CD4-positive, alpha-beta memory T cell (primary cell): ENCODE measurements at regions not wholly inside any gene's neighbourhood (a gene's known extent, or its start where the extent isn't known, plus 50 kb on each side); places are given as distances from the start of the nearest gene placed in this dataset.

Experiments
- CTCF ChIA-PET: fragments of 350-600 bp; sonication (Branson Sonifier 250); formaldehyde crosslinking; loops from one replicate; lab custom pipeline; 2021; ENCODE audit warnings: inconsistent platforms; ENCODE audit not compliant: partially characterized antibody; lab: Charles Lee
- POLR2A ChIA-PET: fragments of 350-600 bp; sonication (Branson Sonifier 250); formaldehyde crosslinking; loops from one replicate; lab custom pipeline; 2021; ENCODE audit not compliant: partially characterized antibody; lab: Charles Lee
- DNase-seq, 5 donors: peaks; one replicate each; pipeline versions ENCODE4 v3.0.0 to v3.0.0-alpha.2; 2020 to 2022; ENCODE audit warnings: mixed read lengths in 1 of 5
- H3K27ac ChIP-seq: one replicate; pipeline ENCODE4 v1.7.0; 2013; ENCODE audit warnings: low read depth, low read length
- H3K27me3 ChIP-seq: 2 replicates; pipeline ENCODE4 v1.7.0; 2013; ENCODE audit warnings: mild to moderate bottlenecking, low read length, moderate library complexity; ENCODE audit not compliant: insufficient read depth
- H3K36me3 ChIP-seq: 2 replicates; pipeline ENCODE4 v1.7.0; 2013; ENCODE audit warnings: mild to moderate bottlenecking, low read length, moderate library complexity; ENCODE audit not compliant: insufficient read depth
- H3K4me1 ChIP-seq: 2 replicates; pipeline ENCODE4 v1.7.0; 2013; ENCODE audit warnings: mild to moderate bottlenecking, low read length, moderate library complexity; ENCODE audit not compliant: insufficient read depth
- H3K4me3 ChIP-seq, 2 donors: one replicate each; pipeline ENCODE4 v1.7.0; 2013; ENCODE audit warnings: low read length in 2 of 2, mild to moderate bottlenecking in 1 of 2
- H3K9me3 ChIP-seq, 2 donors: one replicate each; pipeline ENCODE4 v1.7.0; 2013; ENCODE audit warnings: low read length in 2 of 2, control low read depth in 1 of 2; ENCODE audit not compliant: control insufficient read depth in 1 of 2
- H3K27ac Mint-ChIP-seq, 7 donors: one replicate each; pipeline ENCODE4 v1.8.0; 2020 to 2021; ENCODE audit warnings: mixed read lengths in 7 of 7, mild to moderate bottlenecking in 6 of 7, inconsistent platforms in 3 of 7, moderate library complexity in 3 of 7
- H3K27me3 Mint-ChIP-seq, 2 donors: one replicate each; pipeline ENCODE4 v1.8.0; 2020 to 2021; ENCODE audit warnings: mixed read lengths in 2 of 2
- H3K36me3 Mint-ChIP-seq, 2 donors: one replicate each; pipeline ENCODE4 v1.8.0; 2020 to 2021; ENCODE audit warnings: mixed read lengths in 2 of 2, inconsistent platforms in 1 of 2, mild to moderate bottlenecking in 1 of 2
- H3K4me1 Mint-ChIP-seq, 4 donors: one replicate each; pipeline ENCODE4 v1.8.0; 2020 to 2021; ENCODE audit warnings: mixed read lengths in 4 of 4, mild to moderate bottlenecking in 1 of 4
- H3K4me3 Mint-ChIP-seq, 8 donors: one replicate each; pipeline ENCODE4 v1.8.0; 2020 to 2021; ENCODE audit warnings: mixed read lengths in 8 of 8, mild to moderate bottlenecking in 7 of 8, moderate library complexity in 6 of 8, inconsistent platforms in 3 of 8
- H3K9me3 Mint-ChIP-seq, 8 donors: one replicate each; pipeline ENCODE4 v1.8.0; 2020 to 2021; ENCODE audit warnings: mixed read lengths in 8 of 8, mild to moderate bottlenecking in 5 of 8, inconsistent platforms in 3 of 8, moderate library complexity in 1 of 8
- intact Hi-C: fragments of 100-400 bp; cut with micrococcal nuclease; formaldehyde crosslinking; loops from one replicate; pipeline ENCODE4 v1.15.1; 2023

DNA sequence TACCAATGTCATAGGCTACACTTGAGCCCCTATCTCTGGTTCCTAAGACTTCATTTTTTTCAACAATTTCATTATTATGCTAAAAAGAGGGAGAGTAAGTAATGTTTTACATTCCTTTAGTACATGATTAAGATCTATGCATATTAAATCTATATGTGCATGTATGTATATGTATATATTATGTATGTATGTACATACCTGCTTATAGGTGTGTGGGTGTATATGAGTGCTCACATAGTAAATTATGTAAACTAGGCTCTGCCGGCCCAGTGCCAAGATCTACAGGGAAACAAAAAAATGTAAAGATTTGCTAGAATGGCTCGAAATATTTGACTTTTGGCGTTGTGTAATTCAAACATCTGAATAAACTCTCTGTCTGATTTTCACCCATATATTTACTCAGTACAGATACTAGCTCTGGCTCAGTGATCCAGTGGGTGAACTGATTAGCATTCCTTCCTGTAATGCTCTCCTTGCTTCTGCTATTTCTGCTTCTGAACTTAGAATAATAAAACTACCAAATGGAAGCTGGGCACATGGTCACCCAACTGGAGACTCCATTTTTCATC is 113.1 kb upstream of the FGGY start:
- no peak overlapping the region for H3K27ac ChIP-seq
- Mint-ChIP-seq H3K36me3 (no peaks in the 10 kb centered on the region), H3K27me3 (peaks cover 0 to 3% of the 10 kb centered on the region in 2 donors), H3K27ac (no peak overlapping the region), H3K4me1 (no peaks in the 10 kb centered on the region), H3K4me3 (no peak overlapping the region), H3K9me3 (no peaks in the 10 kb centered on the region)
- CTCF ChIA-PET, result no interaction called here
- no peaks in the 10 kb centered on the region for H3K36me3 ChIP-seq
- no peak for DNase-seq
- POLR2A ChIA-PET, result no interaction called here
- no peak overlapping the region for H3K4me3 ChIP-seq
- H3K27me3 ChIP-seq, result no peaks in the 10 kb centered on the region
- no peaks in the 10 kb centered on the region for H3K9me3 ChIP-seq
- no peaks in the 10 kb centered on the region for H3K4me1 ChIP-seq
- intact Hi-C loops, result no loop called here

DNA sequence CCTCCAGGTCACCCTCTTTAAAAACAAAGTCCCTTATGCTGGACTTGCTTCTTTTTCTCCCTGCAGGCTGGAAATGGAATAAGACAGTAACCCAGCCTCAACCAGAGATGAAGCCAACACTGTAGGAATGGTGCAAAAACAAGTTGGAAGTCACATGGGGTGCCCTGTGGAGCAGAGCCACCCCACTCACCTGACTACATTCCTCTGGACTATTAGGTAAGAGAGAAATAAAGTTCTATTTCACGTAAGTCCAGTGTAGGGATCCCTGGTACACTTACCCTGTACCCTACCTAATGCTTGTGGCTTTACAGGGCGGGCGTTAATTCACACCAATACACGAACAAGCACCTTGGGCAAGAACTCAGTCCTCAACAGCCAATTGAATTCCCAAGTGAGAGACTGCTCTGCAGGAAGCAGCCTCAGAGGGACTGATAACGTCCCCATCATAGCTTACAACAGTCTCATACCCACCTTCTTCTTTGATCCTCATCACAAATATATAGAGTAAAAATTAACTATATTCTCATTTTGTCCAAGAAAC is 112.5 kb upstream of the FGGY start:
- H3K4me3 Mint-ChIP-seq, result no peak overlapping the region
- H3K4me1 Mint-ChIP-seq, result no peaks in the 10 kb centered on the region
- Histone ChIP-seq H3K4me3 (no peak overlapping the region), H3K4me1 (no peaks in the 10 kb centered on the region), H3K36me3 (no peaks in the 10 kb centered on the region), H3K27ac (no peak overlapping the region), H3K27me3 (no peaks in the 10 kb centered on the region), H3K9me3 (no peaks in the 10 kb centered on the region)
- ChIA-PET CTCF (no interaction called here), POLR2A (no interaction called here)
- no peak for DNase-seq
- intact Hi-C loops, result no loop called here
- no peaks in the 10 kb centered on the region for H3K36me3 Mint-ChIP-seq
- peaks cover 0 to under 1% (median 0%) of the 10 kb centered on the region in 8 donors for H3K9me3 Mint-ChIP-seq
- H3K27ac Mint-ChIP-seq, result no peak overlapping the region
- H3K27me3 Mint-ChIP-seq, result peaks cover under 1 to 3% of the 10 kb centered on the region in 2 donors

DNA sequence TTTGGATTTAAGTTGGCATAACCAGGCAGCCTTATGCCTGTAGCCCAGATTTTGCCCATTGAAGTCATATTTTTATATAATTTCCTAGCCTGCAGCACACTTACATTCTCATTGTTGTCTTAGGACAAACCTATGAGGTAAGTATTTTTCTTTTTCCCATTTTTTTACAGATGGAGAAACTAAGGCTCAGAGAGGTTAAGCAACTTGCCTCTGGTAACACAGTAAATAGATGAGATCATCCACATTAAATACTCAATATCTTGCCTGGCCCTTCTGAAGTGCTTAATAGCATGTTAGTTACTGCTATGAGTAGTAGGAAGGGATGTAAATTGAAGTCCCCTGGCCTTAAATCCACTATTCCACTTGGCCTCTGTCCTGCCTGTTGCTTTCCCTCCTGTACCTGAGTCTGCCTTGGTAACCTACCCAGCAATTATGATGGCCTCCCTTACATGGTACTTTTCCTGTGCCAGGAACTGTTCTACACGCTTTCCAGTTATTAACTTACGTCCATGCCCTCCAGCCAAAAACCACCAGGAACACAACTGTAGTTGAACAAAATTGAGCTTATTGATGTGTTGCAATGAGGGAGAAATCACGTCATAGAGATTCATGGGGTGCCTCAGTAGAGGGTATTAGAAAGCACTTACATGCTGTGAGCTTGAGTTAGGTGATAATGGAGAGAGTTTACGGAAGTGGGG is 111.6 kb upstream of the FGGY start:
- Histone ChIP-seq H3K9me3 (no peaks in the 10 kb centered on the region), H3K4me1 (no peaks in the 10 kb centered on the region), H3K27ac (no peak overlapping the region), H3K36me3 (no peaks in the 10 kb centered on the region), H3K4me3 (no peak overlapping the region), H3K27me3 (no peaks in the 10 kb centered on the region)
- H3K27me3 Mint-ChIP-seq, result peaks cover 3 to 11% of the 10 kb centered on the region in 2 donors
- H3K36me3 Mint-ChIP-seq, result no peaks in the 10 kb centered on the region
- POLR2A ChIA-PET, result no interaction called here
- H3K4me1 Mint-ChIP-seq, result no peaks in the 10 kb centered on the region
- no peak overlapping the region for H3K27ac Mint-ChIP-seq
- H3K4me3 Mint-ChIP-seq, result no peak overlapping the region
- CTCF ChIA-PET, result no interaction called here
- intact Hi-C loops, result no loop called here
- DNase-seq, result no peak
- peaks cover 0 to 3% (median 0%) of the 10 kb centered on the region in 8 donors for H3K9me3 Mint-ChIP-seq

DNA sequence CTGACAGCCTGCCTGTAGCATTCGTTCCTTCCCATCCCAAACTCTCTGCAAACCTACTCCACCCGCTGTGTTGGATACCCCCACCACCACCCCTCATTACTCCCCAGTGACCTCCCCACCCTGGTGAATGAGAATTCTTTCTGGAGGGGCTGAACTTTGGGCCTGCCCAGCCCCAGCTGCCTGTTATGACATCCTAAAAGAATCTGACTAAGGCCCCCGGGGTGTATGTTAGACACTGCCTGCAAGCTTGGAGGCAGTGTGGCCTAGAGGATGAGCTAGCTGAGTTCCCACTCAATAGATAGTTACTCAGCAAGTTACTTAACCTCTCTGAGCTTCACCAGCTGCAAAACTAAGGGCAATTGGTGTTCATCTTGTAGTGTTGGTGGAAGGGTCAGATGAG is 110.2 kb upstream of the FGGY start:
- H3K4me1 Mint-ChIP-seq, result no peaks in the 10 kb centered on the region
- Histone ChIP-seq H3K4me1 (no peaks in the 10 kb centered on the region), H3K9me3 (no peaks in the 10 kb centered on the region), H3K27me3 (no peaks in the 10 kb centered on the region), H3K27ac (no peak overlapping the region), H3K4me3 (no peak overlapping the region), H3K36me3 (no peaks in the 10 kb centered on the region)
- H3K4me3 Mint-ChIP-seq, result peak overlapping the region in 1 of 8 donors; percentile 2
- intact Hi-C loops, result no loop called here
- ChIA-PET POLR2A (no interaction called here), CTCF (no interaction called here)
- peaks cover 0 to 3% (median 0%) of the 10 kb centered on the region in 8 donors for H3K9me3 Mint-ChIP-seq
- peaks cover 3 to 11% of the 10 kb centered on the region in 2 donors for H3K27me3 Mint-ChIP-seq
- H3K36me3 Mint-ChIP-seq, result no peaks in the 10 kb centered on the region
- no peak for DNase-seq
- no peak overlapping the region for H3K27ac Mint-ChIP-seq

DNA sequence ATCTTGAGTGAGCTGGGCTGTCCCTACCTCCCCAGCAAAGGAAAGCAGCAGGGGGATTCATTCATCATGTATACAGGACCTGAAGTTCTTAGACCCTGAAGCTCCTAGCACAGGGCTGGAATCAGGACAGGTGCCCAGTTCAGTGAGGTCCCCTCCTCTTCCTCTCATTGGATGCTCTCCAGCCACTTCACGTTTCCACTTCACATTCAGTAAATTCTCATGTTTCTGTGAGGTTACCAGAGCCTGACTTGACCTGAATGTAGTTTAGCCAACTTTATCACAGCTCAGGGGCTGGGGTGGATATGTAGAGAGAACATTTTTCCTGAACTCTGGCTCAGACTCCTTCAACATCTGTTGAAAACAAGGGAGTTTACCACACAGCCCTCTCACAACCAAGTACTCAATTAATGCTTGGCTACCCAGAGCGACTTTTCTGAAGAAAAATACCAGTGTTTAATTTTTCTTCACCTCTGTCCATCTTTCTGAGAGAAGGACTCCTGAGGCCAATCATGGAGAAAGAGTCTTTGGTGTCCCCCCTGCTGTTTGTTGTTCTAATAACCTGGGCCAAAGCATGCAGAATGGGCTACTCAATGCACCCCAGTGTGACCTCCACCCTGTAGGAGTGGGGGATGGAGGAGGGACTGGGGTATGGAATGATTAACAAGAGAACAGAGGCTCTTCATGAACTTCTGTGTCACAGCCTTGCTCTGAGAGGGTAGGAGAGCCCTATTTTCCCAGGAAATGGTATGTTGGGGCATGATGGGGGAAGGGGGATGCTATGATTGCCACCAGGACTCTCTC is 108.3 kb upstream of the FGGY start:
- ChIA-PET POLR2A (no interaction called here), CTCF (interaction anchor here (0.5 kb wide), 1 partner anchor 34 kb away, joined by 3 read pairs; no protein-coding TSS in a partner anchor)
- Mint-ChIP-seq H3K9me3 (peaks cover 0 to 3% (median 1%) of the 10 kb centered on the region in 8 donors), H3K27ac (no peak overlapping the region), H3K4me1 (no peaks in the 10 kb centered on the region), H3K36me3 (no peaks in the 10 kb centered on the region), H3K4me3 (no peak overlapping the region), H3K27me3 (peaks cover 3 to 11% of the 10 kb centered on the region in 2 donors)
- intact Hi-C loops, result no loop called here
- no peaks in the 10 kb centered on the region for H3K36me3 ChIP-seq
- no peaks in the 10 kb centered on the region for H3K4me1 ChIP-seq
- H3K4me3 ChIP-seq, result no peak overlapping the region
- no peak overlapping the region for H3K27ac ChIP-seq
- no peaks in the 10 kb centered on the region for H3K27me3 ChIP-seq
- no peaks in the 10 kb centered on the region for H3K9me3 ChIP-seq
- DNase-seq, result no peak

DNA sequence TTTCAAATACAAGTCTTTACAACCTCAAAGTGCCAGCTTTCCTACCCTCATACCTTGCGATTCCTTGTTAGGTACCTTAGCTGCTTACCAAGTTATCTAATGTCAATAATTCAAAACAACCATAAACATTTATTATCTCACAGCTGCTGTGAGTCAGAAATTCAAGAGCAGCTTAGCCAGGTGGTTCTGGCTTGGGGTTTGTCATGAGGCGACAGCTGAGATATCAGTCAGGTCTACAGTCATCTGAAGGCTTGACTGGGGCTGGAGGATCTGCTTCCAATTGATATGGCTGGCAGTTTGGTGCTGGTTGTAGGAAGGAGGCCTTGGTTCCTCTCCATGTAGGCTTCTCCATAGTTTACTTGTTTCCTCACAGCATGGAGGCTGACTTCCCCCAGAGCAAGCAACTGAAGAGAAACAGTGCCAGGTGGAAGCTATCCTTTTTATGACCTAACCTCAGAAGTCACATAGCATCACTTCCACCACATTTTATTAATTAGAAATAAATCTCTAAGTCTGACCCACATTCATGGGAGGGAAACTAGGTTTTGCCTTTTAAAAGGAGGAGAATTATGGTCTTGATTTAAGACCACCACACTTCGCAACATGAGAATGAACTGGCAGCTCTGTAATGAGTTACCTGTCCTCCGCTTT is 103.3 kb upstream of the FGGY start:
- H3K36me3 ChIP-seq, result no peaks in the 10 kb centered on the region
- H3K4me3 Mint-ChIP-seq, result no peak overlapping the region
- H3K4me1 Mint-ChIP-seq, result no peaks in the 10 kb centered on the region
- ChIA-PET POLR2A (no interaction called here), CTCF (no interaction called here)
- H3K4me1 ChIP-seq, result no peaks in the 10 kb centered on the region
- H3K9me3 Mint-ChIP-seq, result peaks cover 0 to 8% (median 2%) of the 10 kb centered on the region in 8 donors
- no peak overlapping the region for H3K27ac ChIP-seq
- intact Hi-C loops, result no loop called here
- no peaks in the 10 kb centered on the region for H3K27me3 ChIP-seq
- DNase-seq, result no peak
- H3K36me3 Mint-ChIP-seq, result no peaks in the 10 kb centered on the region
- no peak overlapping the region for H3K4me3 ChIP-seq
- H3K27me3 Mint-ChIP-seq, result peaks cover 5 to 14% of the 10 kb centered on the region in 2 donors
- no peak overlapping the region for H3K27ac Mint-ChIP-seq
- no peaks in the 10 kb centered on the region for H3K9me3 ChIP-seq

DNA sequence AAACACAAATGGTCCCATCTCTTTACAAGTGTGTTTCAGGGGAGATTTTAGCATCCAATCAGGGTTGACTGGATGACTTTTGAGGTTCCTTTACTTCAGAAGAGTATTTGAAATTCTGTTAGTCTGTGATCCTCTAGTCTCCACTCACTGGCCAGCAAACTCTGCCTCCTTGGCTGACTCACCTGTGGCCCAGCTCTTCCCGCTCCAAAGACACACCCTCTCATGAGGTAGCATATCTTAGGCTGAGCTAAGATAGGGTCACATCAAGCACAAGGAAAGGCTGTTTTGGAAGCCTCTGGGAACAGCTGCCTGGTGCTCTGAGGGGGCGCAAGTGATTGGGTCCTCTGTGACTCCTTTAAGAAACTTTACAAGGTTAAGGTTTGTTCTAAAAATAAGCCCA is 102.3 kb upstream of the FGGY start:
- Mint-ChIP-seq H3K4me1 (no peaks in the 10 kb centered on the region), H3K9me3 (peaks cover 0 to 8% (median 2%) of the 10 kb centered on the region in 8 donors), H3K4me3 (no peak overlapping the region), H3K27me3 (peaks cover 3 to 13% of the 10 kb centered on the region in 2 donors), H3K36me3 (no peaks in the 10 kb centered on the region), H3K27ac (no peak overlapping the region)
- CTCF ChIA-PET, result no interaction called here
- POLR2A ChIA-PET, result no interaction called here
- H3K27ac ChIP-seq, result no peak overlapping the region
- H3K36me3 ChIP-seq, result no peaks in the 10 kb centered on the region
- intact Hi-C loops, result no loop called here
- no peaks in the 10 kb centered on the region for H3K9me3 ChIP-seq
- no peaks in the 10 kb centered on the region for H3K4me1 ChIP-seq
- H3K4me3 ChIP-seq, result no peak overlapping the region
- no peak for DNase-seq
- H3K27me3 ChIP-seq, result no peaks in the 10 kb centered on the region
